ENCODE measurements at regions not wholly inside any gene's neighbourhood (a gene's known extent, or its start where the extent isn't known, plus 50 kb on each side); places are given as distances from the start of the nearest gene placed in this dataset.

DNA sequence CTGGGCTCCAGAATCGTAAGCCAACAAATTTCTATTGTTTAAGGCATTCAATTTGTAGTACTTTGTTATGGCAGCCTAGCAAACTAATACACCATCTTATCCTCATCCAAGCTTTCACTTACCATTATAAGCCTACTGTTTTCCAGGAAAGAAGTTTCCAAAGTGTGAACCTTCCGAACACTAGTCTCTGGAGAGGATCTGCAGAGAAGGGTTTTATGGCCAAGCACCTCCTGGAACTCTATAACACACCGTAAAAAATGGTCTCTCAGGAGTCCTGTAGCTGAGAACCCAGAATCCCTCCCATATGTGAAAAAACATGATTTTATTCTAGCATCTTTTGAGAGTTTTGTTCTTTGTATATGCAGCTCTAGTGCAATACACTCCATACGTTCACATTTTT, 142.1 kb downstream of the POSTN start:
- TF ChIP-seq TCF12 (IDR thresholded peaks at IDR 0.05; ENCODE audit: low read depth) (no peak), NFIC (IDR thresholded peaks at IDR 0.05) (no peak), RAD21 (IDR thresholded peaks at IDR 0.05; ENCODE audit: low read depth) (no peak), EP300 (IDR thresholded peaks at IDR 0.05; ENCODE audit: borderline replicate concordance) (no peak), ZBTB7A (IDR thresholded peaks at IDR 0.05; ENCODE audit: low read depth) (no peak), YY1 (IDR thresholded peaks at IDR 0.05; ENCODE audit: low read depth) (no peak), TAF1 (IDR thresholded peaks at IDR 0.05; ENCODE audit: low read depth) (no peak), FOXM1 (IDR thresholded peaks at IDR 0.05; ENCODE audit: borderline replicate concordance, low read depth) (no peak), TEAD4 (IDR thresholded peaks at IDR 0.05) (no peak)
- TF ChIP-seq, protein P1, sequence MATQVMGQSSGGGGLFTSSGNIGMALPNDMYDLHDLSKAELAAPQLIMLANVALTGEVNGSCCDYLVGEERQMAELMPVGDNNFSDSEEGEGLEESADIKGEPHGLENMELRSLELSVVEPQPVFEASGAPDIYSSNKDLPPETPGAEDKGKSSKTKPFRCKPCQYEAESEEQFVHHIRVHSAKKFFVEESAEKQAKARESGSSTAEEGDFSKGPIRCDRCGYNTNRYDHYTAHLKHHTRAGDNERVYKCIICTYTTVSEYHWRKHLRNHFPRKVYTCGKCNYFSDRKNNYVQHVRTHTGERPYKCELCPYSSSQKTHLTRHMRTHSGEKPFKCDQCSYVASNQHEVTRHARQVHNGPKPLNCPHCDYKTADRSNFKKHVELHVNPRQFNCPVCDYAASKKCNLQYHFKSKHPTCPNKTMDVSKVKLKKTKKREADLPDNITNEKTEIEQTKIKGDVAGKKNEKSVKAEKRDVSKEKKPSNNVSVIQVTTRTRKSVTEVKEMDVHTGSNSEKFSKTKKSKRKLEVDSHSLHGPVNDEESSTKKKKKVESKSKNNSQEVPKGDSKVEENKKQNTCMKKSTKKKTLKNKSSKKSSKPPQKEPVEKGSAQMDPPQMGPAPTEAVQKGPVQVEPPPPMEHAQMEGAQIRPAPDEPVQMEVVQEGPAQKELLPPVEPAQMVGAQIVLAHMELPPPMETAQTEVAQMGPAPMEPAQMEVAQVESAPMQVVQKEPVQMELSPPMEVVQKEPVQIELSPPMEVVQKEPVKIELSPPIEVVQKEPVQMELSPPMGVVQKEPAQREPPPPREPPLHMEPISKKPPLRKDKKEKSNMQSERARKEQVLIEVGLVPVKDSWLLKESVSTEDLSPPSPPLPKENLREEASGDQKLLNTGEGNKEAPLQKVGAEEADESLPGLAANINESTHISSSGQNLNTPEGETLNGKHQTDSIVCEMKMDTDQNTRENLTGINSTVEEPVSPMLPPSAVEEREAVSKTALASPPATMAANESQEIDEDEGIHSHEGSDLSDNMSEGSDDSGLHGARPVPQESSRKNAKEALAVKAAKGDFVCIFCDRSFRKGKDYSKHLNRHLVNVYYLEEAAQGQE (IDR thresholded peaks at IDR 0.05; ENCODE audit: low read depth) = no peak
- TF ChIP-seq, protein P2, sequence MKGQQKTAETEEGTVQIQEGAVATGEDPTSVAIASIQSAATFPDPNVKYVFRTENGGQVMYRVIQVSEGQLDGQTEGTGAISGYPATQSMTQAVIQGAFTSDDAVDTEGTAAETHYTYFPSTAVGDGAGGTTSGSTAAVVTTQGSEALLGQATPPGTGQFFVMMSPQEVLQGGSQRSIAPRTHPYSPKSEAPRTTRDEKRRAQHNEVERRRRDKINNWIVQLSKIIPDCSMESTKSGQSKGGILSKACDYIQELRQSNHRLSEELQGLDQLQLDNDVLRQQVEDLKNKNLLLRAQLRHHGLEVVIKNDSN (IDR thresholded peaks at IDR 0.05) = no peak
- TF ChIP-seq, protein P3, sequence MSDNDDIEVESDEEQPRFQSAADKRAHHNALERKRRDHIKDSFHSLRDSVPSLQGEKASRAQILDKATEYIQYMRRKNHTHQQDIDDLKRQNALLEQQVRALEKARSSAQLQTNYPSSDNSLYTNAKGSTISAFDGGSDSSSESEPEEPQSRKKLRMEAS (IDR thresholded peaks at IDR 0.05) = no peak

DNA sequence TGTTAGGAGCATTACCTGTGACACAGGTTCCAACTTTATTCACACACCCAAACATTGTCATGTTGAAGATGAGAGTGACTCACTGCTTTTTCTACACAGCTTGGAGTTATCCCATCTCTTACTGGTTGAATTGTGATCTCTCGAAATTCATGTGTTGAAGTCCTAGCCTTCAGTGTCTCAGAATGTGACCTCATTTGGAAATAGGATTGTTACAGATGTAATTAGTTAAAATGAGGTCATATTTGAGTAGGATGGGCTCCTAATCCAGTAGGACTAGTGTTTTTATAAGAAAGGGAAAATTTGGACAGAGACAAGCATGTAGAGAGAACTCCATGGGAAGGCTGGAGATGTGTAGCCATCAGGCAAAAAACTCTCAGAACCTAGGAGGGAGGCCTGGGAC, 142.5 kb downstream of the POSTN start:
- no peak for TF ChIP-seq RAD21 (IDR thresholded peaks at IDR 0.05; ENCODE audit: low read depth)
- TF ChIP-seq, protein P1 (IDR thresholded peaks at IDR 0.05; ENCODE audit: low read depth) = no peak
- no peak for TF ChIP-seq CEBPB (IDR thresholded peaks at IDR 0.05)
- no peak for TF ChIP-seq NFIC (IDR thresholded peaks at IDR 0.05)
- no peak for TF ChIP-seq ZBTB7A (IDR thresholded peaks at IDR 0.05; ENCODE audit: low read depth)
- no peak for TF ChIP-seq TCF12 (IDR thresholded peaks at IDR 0.05; ENCODE audit: low read depth)
- TF ChIP-seq TEAD4 (IDR thresholded peaks at IDR 0.05) = no peak
- TF ChIP-seq EP300 (IDR thresholded peaks at IDR 0.05; ENCODE audit: borderline replicate concordance) = no peak
- no peak for TF ChIP-seq CREB1 (IDR thresholded peaks at IDR 0.05; ENCODE audit: low read depth)
- TF ChIP-seq TAF1 (IDR thresholded peaks at IDR 0.05; ENCODE audit: low read depth) = no peak
- TF ChIP-seq, protein P3 (IDR thresholded peaks at IDR 0.05) = no peak
- TF ChIP-seq EGR1 (IDR thresholded peaks at IDR 0.05) = no peak
- TF ChIP-seq YY1 (IDR thresholded peaks at IDR 0.05; ENCODE audit: low read depth) = no peak
- no peak for TF ChIP-seq FOXM1 (IDR thresholded peaks at IDR 0.05; ENCODE audit: borderline replicate concordance, low read depth)
- TF ChIP-seq, protein P2 (IDR thresholded peaks at IDR 0.05) = no peak

DNA sequence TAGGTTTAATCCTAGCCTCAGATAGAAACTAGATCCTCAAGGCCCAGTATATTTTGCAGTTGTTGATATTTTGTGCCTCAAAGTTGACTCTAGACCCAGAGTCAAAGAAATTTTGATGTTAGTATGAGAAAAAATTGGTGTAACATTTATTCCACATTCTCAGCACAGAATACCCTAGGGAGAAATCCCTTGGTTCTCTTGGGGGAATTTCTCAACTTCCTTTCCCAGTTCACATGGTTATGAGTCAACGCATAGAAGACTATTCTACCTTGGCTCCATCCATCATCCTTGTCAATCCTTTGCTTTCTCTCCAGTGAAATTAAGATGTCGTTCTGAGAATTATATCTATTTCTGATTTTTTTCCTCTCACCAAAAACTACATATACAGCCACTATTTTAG, 145.3 kb downstream of the POSTN start:
- no peak for TF ChIP-seq TCF12 (IDR thresholded peaks at IDR 0.05; ENCODE audit: low read depth)
- TF ChIP-seq FOXM1 (IDR thresholded peaks at IDR 0.05; ENCODE audit: borderline replicate concordance, low read depth) = no peak
- no peak for TF ChIP-seq ZBTB7A (IDR thresholded peaks at IDR 0.05; ENCODE audit: low read depth)
- TF ChIP-seq YY1 (IDR thresholded peaks at IDR 0.05; ENCODE audit: low read depth) = no peak
- no peak for TF ChIP-seq CREB1 (IDR thresholded peaks at IDR 0.05; ENCODE audit: low read depth)
- TF ChIP-seq TEAD4 (IDR thresholded peaks at IDR 0.05) = no peak
- TF ChIP-seq, protein P3 (IDR thresholded peaks at IDR 0.05) = no peak

DNA sequence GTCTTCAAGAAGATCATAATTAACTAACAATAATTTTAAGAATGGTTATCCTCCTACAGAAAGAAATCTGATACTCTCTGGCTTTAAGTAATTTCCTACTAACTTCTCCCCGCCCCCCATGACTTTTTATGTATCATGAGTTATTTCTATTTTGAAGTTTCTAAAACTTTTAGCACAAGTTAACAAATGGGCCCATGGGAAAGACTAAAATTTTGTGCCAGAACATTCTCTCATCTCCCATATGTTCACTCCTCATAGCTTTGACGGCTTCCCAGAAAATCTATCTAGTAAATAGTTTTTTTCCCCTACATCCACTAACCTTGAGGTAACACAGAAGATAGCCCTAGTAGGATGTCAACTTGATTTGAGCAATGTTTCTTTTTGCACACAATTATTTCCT, 148.3 kb downstream of the POSTN start:
- TF ChIP-seq ZBTB7A (IDR thresholded peaks at IDR 0.05; ENCODE audit: low read depth) (no peak), CEBPB (IDR thresholded peaks at IDR 0.05) (no peak), EGR1 (IDR thresholded peaks at IDR 0.05) (no peak), NFIC (IDR thresholded peaks at IDR 0.05) (no peak), FOXM1 (IDR thresholded peaks at IDR 0.05; ENCODE audit: borderline replicate concordance, low read depth) (no peak), TAF1 (IDR thresholded peaks at IDR 0.05; ENCODE audit: low read depth) (no peak)
- TF ChIP-seq, protein P3 (IDR thresholded peaks at IDR 0.05) = no peak
- TF ChIP-seq, protein P2 (IDR thresholded peaks at IDR 0.05) = no peak
- TF ChIP-seq, protein P1 (IDR thresholded peaks at IDR 0.05; ENCODE audit: low read depth) = no peak

Data from Ishikawa (cell line).